ENCODE measurements at regions not wholly inside any gene's neighbourhood (a gene's known extent, or its start where the extent isn't known, plus 50 kb on each side); places are given as distances from the start of the nearest gene placed in this dataset.

GRCh38 chrX:124737771-124738170 is 391.4 kb downstream of the SH2D1A start (continued):
- TF ChIP-seq RAD21 (IDR thresholded peaks at IDR 0.05; ENCODE audit: low read depth) (no peak), SP1 (IDR thresholded peaks at IDR 0.05; ENCODE audit: low read depth) (no peak)

DNA sequence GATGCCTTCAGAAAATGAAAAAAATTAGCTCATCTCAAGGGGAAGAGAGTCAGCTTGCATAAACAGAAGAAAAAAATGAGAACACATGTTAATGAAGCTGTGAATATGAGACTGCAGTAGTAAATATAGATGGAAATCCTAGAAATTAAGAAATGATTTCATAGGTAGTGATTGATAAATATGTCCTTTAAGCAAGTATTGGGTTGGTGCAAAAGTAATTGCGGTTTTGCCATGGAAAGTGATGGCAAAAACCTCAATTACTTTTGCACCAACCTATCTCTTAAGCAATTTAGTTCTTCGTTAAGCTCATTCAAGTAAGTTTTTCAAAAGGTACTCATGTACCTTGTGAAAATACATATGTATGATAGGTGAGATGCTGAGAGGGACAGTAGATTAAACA is 400.9 kb downstream of the SH2D1A start:
- Histone ChIP-seq H3K4me3 (replicated peaks in 1 of 2; ENCODE audit: low read depth in 1 of 2, low read length in 2 of 2) (no peak overlapping the region), H3K9me3 (ENCODE audit: control insufficient read depth in 1 of 2, insufficient read depth in 1 of 2, low read depth in 1 of 2, low read length in 2 of 2) (no peaks in the 10 kb centered on the region), H3K4me2 (ENCODE audit: low read length) (no peak overlapping the region), H3K36me3 (ENCODE audit: control insufficient read depth in 1 of 2, insufficient read depth in 2 of 2, low read length in 2 of 2) (no peaks in the 10 kb centered on the region), H2AFZ (ENCODE audit: low read depth, low read length, poor library complexity, severe bottlenecking) (no peak overlapping the region), H3K4me1 (ENCODE audit: control insufficient read depth in 1 of 2, insufficient read depth in 2 of 2, low read length in 2 of 2) (no peaks in the 10 kb centered on the region), H3K9me2 (ENCODE audit: insufficient read depth) (no peaks in the 10 kb centered on the region), H4K20me1 (ENCODE audit: insufficient read depth) (no peaks in the 10 kb centered on the region), H3K27ac (ENCODE audit: low read depth, low read length) (no peak overlapping the region), H3K9ac (ENCODE audit: low read length) (no peak overlapping the region), H3K79me2 (ENCODE audit: insufficient read depth, low read length) (no peaks in the 10 kb centered on the region), H3K27me3 (ENCODE audit: insufficient read depth, low read length) (no peaks in the 10 kb centered on the region)
- no TSS peak for BruUV-seq (replicated peaks)
- TF ChIP-seq SIN3A (IDR thresholded peaks at IDR 0.05; ENCODE audit: low read depth) (no peak), EGR1 (IDR thresholded peaks at IDR 0.05; ENCODE audit: low read depth) (no peak), EZH2phosphoT487 (IDR thresholded peaks at IDR 0.05; ENCODE audit: borderline replicate concordance) (no peak), ZBTB33 (IDR thresholded peaks at IDR 0.05; ENCODE audit: extremely low read depth, insufficient replicate concordance, low read length) (no peak), YY1 (IDR thresholded peaks at IDR 0.05; ENCODE audit: extremely low read depth, insufficient replicate concordance, low read depth, low read length) (no peak), MAX (IDR thresholded peaks at IDR 0.05) (no peak), FOSL1 (IDR thresholded peaks at IDR 0.05; ENCODE audit: low read depth) (no peak), ELF1 (IDR thresholded peaks at IDR 0.05; ENCODE audit: borderline replicate concordance, low read depth) (no peak), POLR2AphosphoS5 (IDR thresholded peaks at IDR 0.05; ENCODE audit: low read depth, low read length) (no peak), JUND (IDR thresholded peaks at IDR 0.05) (no peak), CEBPB (IDR thresholded peaks at IDR 0.05; ENCODE audit: low read depth) (no peak), EZH2 (IDR thresholded peaks at IDR 0.05) (no peak), SRF (IDR thresholded peaks at IDR 0.05; ENCODE audit: low read depth) (no peak), POLR2A (IDR thresholded peaks at IDR 0.05; ENCODE audit: borderline replicate concordance, extremely low read depth, insufficient read depth, insufficient read length) (no peak), CBX3 (IDR thresholded peaks at IDR 0.05; ENCODE audit: low read depth) (no peak), SP1 (IDR thresholded peaks at IDR 0.05; ENCODE audit: low read depth) (no peak), REST (IDR thresholded peaks at IDR 0.05; ENCODE audit: low read depth) (no peak), ZFX (IDR thresholded peaks at IDR 0.05) (no peak)
- TF ChIP-seq, protein P1, sequence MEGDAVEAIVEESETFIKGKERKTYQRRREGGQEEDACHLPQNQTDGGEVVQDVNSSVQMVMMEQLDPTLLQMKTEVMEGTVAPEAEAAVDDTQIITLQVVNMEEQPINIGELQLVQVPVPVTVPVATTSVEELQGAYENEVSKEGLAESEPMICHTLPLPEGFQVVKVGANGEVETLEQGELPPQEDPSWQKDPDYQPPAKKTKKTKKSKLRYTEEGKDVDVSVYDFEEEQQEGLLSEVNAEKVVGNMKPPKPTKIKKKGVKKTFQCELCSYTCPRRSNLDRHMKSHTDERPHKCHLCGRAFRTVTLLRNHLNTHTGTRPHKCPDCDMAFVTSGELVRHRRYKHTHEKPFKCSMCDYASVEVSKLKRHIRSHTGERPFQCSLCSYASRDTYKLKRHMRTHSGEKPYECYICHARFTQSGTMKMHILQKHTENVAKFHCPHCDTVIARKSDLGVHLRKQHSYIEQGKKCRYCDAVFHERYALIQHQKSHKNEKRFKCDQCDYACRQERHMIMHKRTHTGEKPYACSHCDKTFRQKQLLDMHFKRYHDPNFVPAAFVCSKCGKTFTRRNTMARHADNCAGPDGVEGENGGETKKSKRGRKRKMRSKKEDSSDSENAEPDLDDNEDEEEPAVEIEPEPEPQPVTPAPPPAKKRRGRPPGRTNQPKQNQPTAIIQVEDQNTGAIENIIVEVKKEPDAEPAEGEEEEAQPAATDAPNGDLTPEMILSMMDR (IDR thresholded peaks at IDR 0.05 in 2 of 3, conservative IDR thresholded peaks at IDR 0.05 in 1 of 3; ENCODE audit: borderline replicate concordance in 1 of 3, insufficient read depth in 1 of 3, low read depth in 2 of 3, low read length in 2 of 3) = no peak
- ATAC-seq (no peak), DNase-seq (ENCODE audit: low read depth, low spot score) (no peak)
- POLR2A ChIA-PET = no interaction called here
- intact Hi-C loops (cut with micrococcal nuclease) = no loop called here
- RAD21 ChIA-PET (ENCODE audit: low non-redundant PET in 1 of 2, low total read pairs in 2 of 2, uncharacterized antibody in 2 of 2, unreplicated experiment in 2 of 2) = no interaction called here
- CTCF ChIA-PET = no interaction called here

Measured in HCT116 (cell line).